Neural progenitor cell (in vitro differentiated cells): ENCODE measurements at regions not wholly inside any gene's neighbourhood (a gene's known extent, or its start where the extent isn't known, plus 50 kb on each side); places are given as distances from the start of the nearest gene placed in this dataset.

Source experiments
- EZH2 ChIP-seq: fragments of 200-600 bp; sonication (generic); IDR thresholded peaks from 2 replicates; pipeline ENCODE4 v1.6.1; 2017; ENCODE audit warnings: antibody characterized with exemption, mild to moderate bottlenecking, moderate library complexity
- EZH2phosphoT487 ChIP-seq: fragments of 200-600 bp; sonication (generic); IDR thresholded peaks from 2 replicates; pipeline ENCODE4 v1.6.1; 2017; ENCODE audit warnings: antibody characterized with exemption
- TF ChIP-seq, protein P1 (sequence below): fragments of 200-600 bp; sonication (generic); IDR thresholded peaks from 2 replicates; pipeline ENCODE4 v1.5.1; 2017; ENCODE audit warnings: antibody characterized with exemption, mild to moderate bottlenecking

DNA sequence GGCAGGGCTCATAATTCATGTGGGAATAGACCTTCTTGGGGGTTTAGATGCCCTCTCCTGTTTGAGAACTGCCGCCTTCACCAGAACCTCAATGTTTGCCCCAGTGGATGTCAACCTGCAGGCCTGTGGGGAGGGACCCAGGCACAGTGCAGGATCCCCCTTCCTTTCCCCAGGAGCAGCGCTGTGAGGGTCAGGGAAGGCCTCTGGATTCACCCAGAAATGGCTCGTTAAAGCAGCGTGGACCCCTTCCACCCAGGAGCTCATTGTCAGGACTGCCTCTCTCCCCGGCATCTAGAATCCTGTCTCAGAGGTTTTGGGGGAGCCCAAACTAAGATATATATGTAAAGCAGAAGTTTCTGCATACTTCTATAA, 188.3 kb downstream of the GADD45G start:
- TF ChIP-seq, protein P1, sequence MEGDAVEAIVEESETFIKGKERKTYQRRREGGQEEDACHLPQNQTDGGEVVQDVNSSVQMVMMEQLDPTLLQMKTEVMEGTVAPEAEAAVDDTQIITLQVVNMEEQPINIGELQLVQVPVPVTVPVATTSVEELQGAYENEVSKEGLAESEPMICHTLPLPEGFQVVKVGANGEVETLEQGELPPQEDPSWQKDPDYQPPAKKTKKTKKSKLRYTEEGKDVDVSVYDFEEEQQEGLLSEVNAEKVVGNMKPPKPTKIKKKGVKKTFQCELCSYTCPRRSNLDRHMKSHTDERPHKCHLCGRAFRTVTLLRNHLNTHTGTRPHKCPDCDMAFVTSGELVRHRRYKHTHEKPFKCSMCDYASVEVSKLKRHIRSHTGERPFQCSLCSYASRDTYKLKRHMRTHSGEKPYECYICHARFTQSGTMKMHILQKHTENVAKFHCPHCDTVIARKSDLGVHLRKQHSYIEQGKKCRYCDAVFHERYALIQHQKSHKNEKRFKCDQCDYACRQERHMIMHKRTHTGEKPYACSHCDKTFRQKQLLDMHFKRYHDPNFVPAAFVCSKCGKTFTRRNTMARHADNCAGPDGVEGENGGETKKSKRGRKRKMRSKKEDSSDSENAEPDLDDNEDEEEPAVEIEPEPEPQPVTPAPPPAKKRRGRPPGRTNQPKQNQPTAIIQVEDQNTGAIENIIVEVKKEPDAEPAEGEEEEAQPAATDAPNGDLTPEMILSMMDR = no peak
- no peak for TF ChIP-seq EZH2
- TF ChIP-seq EZH2phosphoT487 = no peak
